T-helper 1 cell treated with Interleukin-12 subunit alpha and Interleukin-12 subunit beta and Interleukin-4 antibody, amounts not matched to agents 30 μg/mL and 1 μg/mL, for 36 hours (primary cell): ENCODE measurements at regions not wholly inside any gene's neighbourhood (a gene's known extent, or its start where the extent isn't known, plus 50 kb on each side); places are given as distances from the start of the nearest gene placed in this dataset.
"Not testable (repeated sequence)": the region's sequence is repeated elsewhere in the genome, so short reads cannot be mapped to it uniquely, and the experiment has no call there.

Experiments used
- H3K27ac Mint-ChIP-seq: one replicate; pipeline ENCODE4 v1.8.0; 2021; ENCODE audit warnings: mild to moderate bottlenecking, mixed read lengths
- H3K27me3 Mint-ChIP-seq: one replicate; pipeline ENCODE4 v1.8.0; 2021; ENCODE audit warnings: low read depth, mixed read lengths
- H3K36me3 Mint-ChIP-seq: one replicate; pipeline ENCODE4 v1.8.0; 2021; ENCODE audit warnings: low read depth, mixed read lengths
- H3K4me1 Mint-ChIP-seq: one replicate; pipeline ENCODE4 v1.8.0; 2021; ENCODE audit warnings: low read depth, mixed read lengths
- H3K4me3 Mint-ChIP-seq: one replicate; pipeline ENCODE4 v1.8.0; 2021; ENCODE audit warnings: mild to moderate bottlenecking, moderate library complexity, mixed read lengths
- H3K9me3 Mint-ChIP-seq: one replicate; pipeline ENCODE4 v1.8.0; 2021; ENCODE audit warnings: mixed read lengths

DNA sequence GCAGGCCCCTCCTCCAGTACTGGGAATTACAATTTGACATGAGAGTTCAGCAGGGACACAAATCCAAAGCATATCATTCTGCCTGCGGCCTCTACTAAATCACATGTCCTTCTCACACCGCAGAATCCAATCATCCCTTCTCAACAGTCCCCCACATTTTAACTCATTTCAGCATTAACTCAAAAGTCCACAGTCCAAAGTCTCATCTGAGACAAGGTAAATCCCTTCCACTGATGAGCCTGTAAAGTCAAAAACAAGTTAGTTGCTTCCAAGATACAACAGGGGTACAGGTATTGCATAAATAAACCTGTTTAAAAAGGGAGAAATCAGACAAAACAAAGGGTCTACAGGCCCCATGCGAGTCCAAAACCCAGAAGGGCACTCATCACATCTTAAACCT lies 64.0 kb downstream of the EBNA1BP2 start:
- H3K9me3 Mint-ChIP-seq = peaks cover 18% of the 10 kb centered on the region
- no peak overlapping the region for H3K4me3 Mint-ChIP-seq
- no peak overlapping the region for H3K27ac Mint-ChIP-seq
- no peaks in the 10 kb centered on the region for H3K4me1 Mint-ChIP-seq
- H3K27me3 Mint-ChIP-seq = peaks cover 3% of the 10 kb centered on the region
- H3K36me3 Mint-ChIP-seq = peaks cover 1% of the 10 kb centered on the region

- Mint-ChIP-seq H3K4me1 (no peaks in the 10 kb centered on the region), H3K4me3 (no peak overlapping the region), H3K36me3 (peaks cover 1% of the 10 kb centered on the region), H3K27ac (no peak overlapping the region), H3K9me3 (peaks cover 18% of the 10 kb centered on the region), H3K27me3 (no peaks in the 10 kb centered on the region)
Measured at GRCh38 chr1:43107664-43108063, 64.4 kb downstream of the EBNA1BP2 start.

- Mint-ChIP-seq H3K36me3 (peaks cover 1% of the 10 kb centered on the region), H3K9me3 (peaks cover 11% of the 10 kb centered on the region), H3K4me1 (no peaks in the 10 kb centered on the region), H3K27ac (no peak overlapping the region), H3K4me3 (no peak overlapping the region), H3K27me3 (peaks cover 5% of the 10 kb centered on the region)
Measured at GRCh38 chr1:43104027-43104763, 67.9 kb downstream of the EBNA1BP2 start.

DNA sequence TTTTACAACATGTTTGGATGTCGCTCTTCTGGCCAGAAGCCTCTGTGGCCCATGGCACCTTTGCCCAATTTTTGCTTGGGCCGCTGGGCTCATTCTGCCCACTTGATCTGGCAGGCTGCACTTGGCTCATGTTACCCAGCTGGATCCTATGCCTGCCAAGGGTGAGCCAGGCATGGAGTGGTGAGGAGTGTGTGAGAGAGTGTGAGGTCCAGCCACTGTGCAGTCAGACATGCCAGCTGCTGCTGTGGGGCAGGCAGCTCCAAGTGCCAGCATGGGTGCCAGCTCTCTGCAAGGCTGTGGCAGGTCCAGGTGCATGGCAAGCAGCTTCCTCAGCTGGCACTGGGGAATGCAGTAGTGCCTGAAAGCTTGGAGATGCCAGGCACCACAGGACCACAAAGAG lies 71.0 kb downstream of the EBNA1BP2 start:
- no peak overlapping the region for H3K4me3 Mint-ChIP-seq
- H3K36me3 Mint-ChIP-seq = no peaks in the 10 kb centered on the region
- no peaks in the 10 kb centered on the region for H3K4me1 Mint-ChIP-seq
- H3K27ac Mint-ChIP-seq = no peak overlapping the region
- H3K9me3 Mint-ChIP-seq = peaks cover 11% of the 10 kb centered on the region
- peaks cover 16% of the 10 kb centered on the region for H3K27me3 Mint-ChIP-seq

GRCh38 chr1:43098200-43098599 lies 73.9 kb downstream of the EBNA1BP2 start:
- peaks cover 4% of the 10 kb centered on the region for H3K9me3 Mint-ChIP-seq

GRCh38 chr1:43096528-43096927 lies 75.6 kb downstream of the EBNA1BP2 start:
- H3K27me3 Mint-ChIP-seq = peaks cover 27% of the 10 kb centered on the region
- not testable (repeated sequence) for H3K9me3 Mint-ChIP-seq, H3K4me3 Mint-ChIP-seq, H3K27ac Mint-ChIP-seq, H3K4me1 Mint-ChIP-seq, H3K36me3 Mint-ChIP-seq

More at GRCh38 chr1:43098200-43098599, 73.9 kb downstream of the EBNA1BP2 start:
- Mint-ChIP-seq H3K4me3 (no peak overlapping the region), H3K27ac (no peak overlapping the region), H3K27me3 (peaks cover 22% of the 10 kb centered on the region), H3K4me1 (no peaks in the 10 kb centered on the region), H3K36me3 (no peaks in the 10 kb centered on the region)

GRCh38 chr1:43090812-43091211 lies 81.3 kb downstream of the EBNA1BP2 start:
- peaks cover 29% of the 10 kb centered on the region for H3K27me3 Mint-ChIP-seq
- H3K4me1 Mint-ChIP-seq, H3K9me3 Mint-ChIP-seq, H3K27ac Mint-ChIP-seq, H3K36me3 Mint-ChIP-seq, H3K4me3 Mint-ChIP-seq: not testable (repeated sequence)

DNA sequence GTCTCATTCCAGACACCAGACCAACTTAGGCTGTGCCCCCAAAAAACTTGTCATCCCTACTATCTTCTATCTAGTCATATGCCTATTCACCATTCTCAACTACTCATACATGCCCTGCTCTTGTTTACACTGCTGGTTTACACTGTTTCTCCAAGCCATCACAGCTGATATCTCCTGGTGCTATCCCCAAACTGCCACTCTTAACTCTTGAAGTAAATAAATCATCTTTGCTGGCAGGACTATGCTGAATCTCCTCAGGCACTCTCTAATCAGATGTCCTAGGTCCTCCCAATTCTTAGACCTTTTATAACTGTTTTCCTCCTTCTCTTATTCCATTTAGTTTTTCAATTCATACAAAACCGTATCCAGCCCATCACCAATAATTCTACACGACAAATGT lies 81.9 kb downstream of the EBNA1BP2 start:
- not testable (repeated sequence) for H3K36me3 Mint-ChIP-seq, H3K4me3 Mint-ChIP-seq, H3K4me1 Mint-ChIP-seq, H3K9me3 Mint-ChIP-seq, H3K27ac Mint-ChIP-seq
- peaks cover 31% of the 10 kb centered on the region for H3K27me3 Mint-ChIP-seq

DNA sequence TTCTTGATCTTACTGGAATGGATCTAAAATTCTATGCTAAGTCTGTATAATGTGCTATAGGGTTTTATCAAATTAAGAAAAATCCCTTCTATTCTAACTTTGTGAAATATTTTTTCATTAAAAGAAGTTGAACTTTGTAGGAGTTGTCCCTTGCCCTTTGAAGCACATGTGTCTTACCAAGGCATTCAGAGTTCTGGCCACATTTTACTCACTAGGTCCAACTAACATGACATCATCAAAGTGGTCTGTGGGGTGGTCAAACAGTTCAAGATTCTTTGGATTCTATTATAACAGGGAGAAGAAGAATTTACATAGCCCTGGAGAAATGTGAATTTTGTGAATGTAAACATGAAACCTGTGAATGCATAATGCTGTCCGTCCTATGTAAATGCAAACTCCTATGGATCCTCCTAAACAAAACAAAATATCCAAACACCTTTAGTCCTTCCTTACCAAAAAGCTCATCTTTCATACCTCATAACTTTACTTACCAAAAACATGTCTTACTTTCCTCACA lies 88.7 kb downstream of the EBNA1BP2 start:
- H3K9me3 Mint-ChIP-seq = no peaks in the 10 kb centered on the region
- H3K27me3 Mint-ChIP-seq = peaks cover 27% of the 10 kb centered on the region
- H3K27ac Mint-ChIP-seq = no peak overlapping the region
- H3K36me3 Mint-ChIP-seq = no peaks in the 10 kb centered on the region
- H3K4me1 Mint-ChIP-seq = no peaks in the 10 kb centered on the region
- H3K4me3 Mint-ChIP-seq = no peak overlapping the region

DNA sequence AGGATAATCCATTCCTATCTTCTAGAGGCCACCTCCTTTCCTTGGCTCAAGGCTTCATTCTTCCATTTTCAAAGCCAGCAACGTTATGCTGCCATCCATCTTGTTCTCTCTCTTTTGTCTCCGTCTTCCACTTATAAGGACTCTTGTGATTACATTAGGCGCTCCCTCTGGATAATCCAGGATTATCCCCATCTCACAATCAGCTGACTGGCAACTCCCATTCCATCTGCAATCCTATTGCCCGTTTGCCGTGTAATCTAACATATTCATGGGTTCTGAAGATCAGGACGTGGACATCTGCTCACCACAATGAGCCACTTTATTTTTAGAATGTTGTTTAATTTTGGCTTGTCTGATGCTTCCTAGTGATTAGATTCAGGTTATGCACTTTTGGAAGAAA lies 89.3 kb downstream of the EBNA1BP2 start:
- no peak overlapping the region for H3K4me3 Mint-ChIP-seq
- no peak overlapping the region for H3K27ac Mint-ChIP-seq
- H3K27me3 Mint-ChIP-seq = peaks cover 30% of the 10 kb centered on the region
- H3K9me3 Mint-ChIP-seq = no peaks in the 10 kb centered on the region
- no peaks in the 10 kb centered on the region for H3K36me3 Mint-ChIP-seq
- H3K4me1 Mint-ChIP-seq = no peaks in the 10 kb centered on the region

DNA sequence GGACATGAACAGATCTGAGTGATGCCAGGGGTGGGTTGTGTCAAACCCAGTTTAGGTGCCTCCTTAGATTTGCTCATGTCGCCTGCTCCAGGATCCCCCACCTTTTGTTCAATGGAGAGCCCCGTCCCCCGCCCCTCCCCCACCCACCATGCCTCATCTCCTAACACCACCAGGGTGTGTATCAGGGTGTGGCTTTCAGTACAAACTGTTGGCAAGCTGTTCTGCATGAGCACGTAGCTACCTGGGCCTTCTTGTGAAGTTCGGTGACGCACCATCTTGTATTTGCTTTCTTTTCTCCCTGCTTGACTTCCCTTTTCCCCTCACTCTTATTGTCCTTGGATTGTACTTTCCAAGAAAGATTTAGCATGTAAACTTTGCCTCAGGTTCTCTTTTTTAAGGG lies 94.8 kb downstream of the EBNA1BP2 start:
- H3K4me1 Mint-ChIP-seq = peaks cover 3% of the 10 kb centered on the region
- peaks cover 4% of the 10 kb centered on the region for H3K27me3 Mint-ChIP-seq
- no peak overlapping the region for H3K27ac Mint-ChIP-seq
- no peaks in the 10 kb centered on the region for H3K36me3 Mint-ChIP-seq
- no peak overlapping the region for H3K4me3 Mint-ChIP-seq
- H3K9me3 Mint-ChIP-seq = no peaks in the 10 kb centered on the region

DNA sequence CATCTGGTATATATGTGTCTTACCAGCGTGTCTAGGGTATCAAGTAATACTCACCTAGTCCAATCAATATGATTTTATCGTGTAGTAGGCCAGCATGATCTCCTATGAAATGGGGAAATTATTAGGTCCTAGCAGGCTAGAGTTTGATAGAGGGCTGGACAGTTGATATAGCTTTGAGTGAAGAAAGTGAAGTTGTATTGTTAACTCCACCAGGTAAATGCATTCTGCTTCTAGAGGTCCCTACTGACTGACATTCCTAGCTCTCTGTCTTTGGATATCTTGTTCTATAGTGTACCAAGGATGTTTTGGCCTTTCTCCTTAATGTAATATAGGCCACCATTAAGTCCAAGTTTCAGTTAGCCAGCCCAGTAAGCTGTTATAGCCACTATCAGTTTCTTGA lies 97.4 kb downstream of the EBNA1BP2 start:
- Mint-ChIP-seq H3K27ac (no peak overlapping the region), H3K36me3 (no peaks in the 10 kb centered on the region), H3K4me3 (no peak overlapping the region), H3K4me1 (peaks cover 3% of the 10 kb centered on the region), H3K27me3 (peaks cover 4% of the 10 kb centered on the region), H3K9me3 (no peaks in the 10 kb centered on the region)

- no peaks in the 10 kb centered on the region for H3K36me3 Mint-ChIP-seq
- H3K27ac Mint-ChIP-seq = no peak overlapping the region
Measured at GRCh38 chr1:43074244-43074643, 97.8 kb downstream of the EBNA1BP2 start.

GRCh38 chr1:43073490-43074230 lies 98.4 kb downstream of the EBNA1BP2 start:
- H3K9me3 Mint-ChIP-seq = no peaks in the 10 kb centered on the region
- H3K4me1 Mint-ChIP-seq = peaks cover 3% of the 10 kb centered on the region
- no peaks in the 10 kb centered on the region for H3K36me3 Mint-ChIP-seq
- H3K27ac Mint-ChIP-seq = peak overlapping the region; percentile 62
- H3K27me3 Mint-ChIP-seq = peaks cover 4% of the 10 kb centered on the region
- no peak overlapping the region for H3K4me3 Mint-ChIP-seq

More at GRCh38 chr1:43074244-43074643, 97.8 kb downstream of the EBNA1BP2 start:
- H3K4me3 Mint-ChIP-seq = no peak overlapping the region
- H3K27me3 Mint-ChIP-seq = peaks cover 4% of the 10 kb centered on the region
- no peaks in the 10 kb centered on the region for H3K9me3 Mint-ChIP-seq
- H3K4me1 Mint-ChIP-seq = peaks cover 3% of the 10 kb centered on the region

GRCh38 chr1:43072314-43072713 lies 99.8 kb downstream of the EBNA1BP2 start:
- peaks cover 6% of the 10 kb centered on the region for H3K4me1 Mint-ChIP-seq
- H3K27ac Mint-ChIP-seq = no peak overlapping the region
- peaks cover 5% of the 10 kb centered on the region for H3K27me3 Mint-ChIP-seq
- H3K9me3 Mint-ChIP-seq = no peaks in the 10 kb centered on the region
- no peaks in the 10 kb centered on the region for H3K36me3 Mint-ChIP-seq
- no peak overlapping the region for H3K4me3 Mint-ChIP-seq
